GM19455 (cell line): ENCODE measurements at regions not wholly inside any gene's neighbourhood (a gene's known extent, or its start where the extent isn't known, plus 50 kb on each side); places are given as distances from the start of the nearest gene placed in this dataset.

ENCODE experiments used
- ATAC-seq: cut with Tn5 transposase; IDR thresholded peaks from one replicate; pipeline ENCODE4 v1.9.1; 2021; ENCODE audit not compliant: unreplicated experiment

GRCh38 chr1:56056438-56057287 is 522.7 kb downstream of the PLPP3 start:
- ATAC-seq: no peak

- ATAC-seq: no peak
These were observed 524.4 kb downstream of the PLPP3 start for GRCh38 chr1:56054959-56055358.

- ATAC-seq: no peak
These were observed 527.3 kb downstream of the PLPP3 start for GRCh38 chr1:56052041-56052440.

GRCh38 chr1:56050911-56051310 is 528.5 kb downstream of the PLPP3 start:
- no peak for ATAC-seq

GRCh38 chr1:56045477-56045876 is 533.9 kb downstream of the PLPP3 start:
- no peak for ATAC-seq

GRCh38 chr1:56045062-56045461 is 534.3 kb downstream of the PLPP3 start:
- ATAC-seq: no peak

GRCh38 chr1:56036479-56036878 is 542.9 kb downstream of the PLPP3 start:
- ATAC-seq: no peak

GRCh38 chr1:56034847-56035481 is 544.4 kb downstream of the PLPP3 start:
- no peak for ATAC-seq

GRCh38 chr1:56034222-56034621 is 545.1 kb downstream of the PLPP3 start:
- no peak for ATAC-seq

GRCh38 chr1:56033321-56034037 is 545.9 kb downstream of the PLPP3 start:
- no peak for ATAC-seq

GRCh38 chr1:56032096-56032676 is 547.2 kb downstream of the PLPP3 start:
- ATAC-seq: no peak

- ATAC-seq: no peak
These were observed 548.4 kb downstream of the PLPP3 start for GRCh38 chr1:56031001-56031400.

- ATAC-seq: no peak
These were observed 549.9 kb downstream of the PLPP3 start for GRCh38 chr1:56029319-56030003.

GRCh38 chr1:56028911-56029310 is 550.5 kb downstream of the PLPP3 start:
- no peak for ATAC-seq

GRCh38 chr1:56028244-56028643 is 551.1 kb downstream of the PLPP3 start:
- ATAC-seq: no peak

- ATAC-seq: no peak
These were observed 553.4 kb downstream of the PLPP3 start for GRCh38 chr1:56025942-56026341.

GRCh38 chr1:56024155-56024554 is 555.2 kb downstream of the PLPP3 start:
- ATAC-seq: no peak

GRCh38 chr1:56019922-56020321 is 559.4 kb downstream of the PLPP3 start:
- ATAC-seq: no peak

GRCh38 chr1:56019472-56019871 is 559.9 kb downstream of the PLPP3 start:
- no peak for ATAC-seq

GRCh38 chr1:56017336-56017735 is 562.0 kb downstream of the PLPP3 start:
- ATAC-seq: no peak

- ATAC-seq: no peak
These were observed 575.5 kb downstream of the PLPP3 start for GRCh38 chr1:56003846-56004245.
